ENCODE measurements at regions not wholly inside any gene's neighbourhood (a gene's known extent, or its start where the extent isn't known, plus 50 kb on each side); places are given as distances from the start of the nearest gene placed in this dataset.

DNA sequence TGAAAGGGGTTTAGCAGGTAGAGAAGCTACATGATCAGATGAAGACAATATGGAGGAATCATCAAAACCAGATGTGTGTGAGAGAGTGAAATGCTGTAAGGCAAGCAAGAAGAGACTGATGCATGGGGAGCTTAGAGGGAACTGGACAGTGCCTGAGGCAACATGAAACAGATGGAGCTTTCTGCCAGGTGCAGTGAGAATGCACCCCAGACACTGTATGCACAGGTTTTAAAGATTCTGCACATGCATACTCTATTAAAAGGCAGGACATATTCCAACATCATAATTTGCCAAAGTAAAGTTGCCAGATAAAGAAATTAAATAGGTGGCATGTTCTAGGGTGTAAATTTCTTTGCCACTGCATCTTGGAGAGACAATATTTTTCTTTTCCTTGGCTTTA, 200.1 kb downstream of the AMY1C start:
- Histone ChIP-seq H3K4me1 (no peaks in the 10 kb centered on the region), H3K36me3 (ENCODE audit: low read depth, missing control alignments) (no peaks in the 10 kb centered on the region), H3K9me3 (no peaks in the 10 kb centered on the region), H3K4me3 (no peak overlapping the region), H3K27me3 (no peaks in the 10 kb centered on the region), H3K27ac (no peak overlapping the region)
- intact Hi-C loops (cut with DNase I; ENCODE audit: low total_unique reads) = no loop called here
- DNase-seq = no peak
- no peak for TF ChIP-seq POLR2A (IDR thresholded peaks at IDR 0.05)
- no peak for TF ChIP-seq CTCF (IDR thresholded peaks at IDR 0.05)

DNA sequence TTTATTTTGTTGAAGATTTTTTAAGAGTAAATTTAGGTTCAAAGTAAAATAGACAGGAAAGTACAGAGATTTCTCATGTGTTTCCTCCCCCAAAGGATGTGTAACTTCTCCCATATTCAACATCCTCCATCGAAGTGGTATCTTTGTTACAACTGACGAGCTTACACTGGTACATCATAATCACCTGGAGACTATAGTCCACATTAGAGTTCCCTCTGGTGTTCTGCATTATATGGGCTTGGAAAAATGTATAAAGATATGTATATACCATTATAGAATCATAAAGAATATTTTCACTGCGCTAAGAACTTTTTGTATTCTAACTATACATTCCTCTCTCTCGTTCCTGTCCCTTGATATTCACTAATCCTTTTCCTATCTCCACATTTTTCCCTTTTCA, 203.7 kb downstream of the AMY1C start:
- TF ChIP-seq CTCF (IDR thresholded peaks at IDR 0.05) (no peak), POLR2A (IDR thresholded peaks at IDR 0.05) (no peak)

GRCh38 chr1:103958699-103959098, 209.0 kb downstream of the AMY1C start:
- Histone ChIP-seq H3K27me3 (no peaks in the 10 kb centered on the region), H3K4me1 (no peaks in the 10 kb centered on the region), H3K9me3 (no peaks in the 10 kb centered on the region), H3K27ac (no peak overlapping the region), H3K4me3 (no peak overlapping the region), H3K36me3 (ENCODE audit: low read depth, missing control alignments) (no peaks in the 10 kb centered on the region)
- DNase-seq = no peak
- TF ChIP-seq CTCF (IDR thresholded peaks at IDR 0.05) = no peak
- no peak for TF ChIP-seq POLR2A (IDR thresholded peaks at IDR 0.05)
- intact Hi-C loops (cut with DNase I; ENCODE audit: low total_unique reads) = no loop called here
- 90 to 100% methylated on average over 1 of the region's 1 CpG for WGBS, 2 donors

More for the DNA sequence above, 203.7 kb downstream of the AMY1C start:
- Histone ChIP-seq H3K27me3 (no peaks in the 10 kb centered on the region), H3K27ac (no peak overlapping the region), H3K4me1 (no peaks in the 10 kb centered on the region), H3K36me3 (ENCODE audit: low read depth, missing control alignments) (no peaks in the 10 kb centered on the region), H3K9me3 (no peaks in the 10 kb centered on the region), H3K4me3 (no peak overlapping the region)
- 54 to 56% methylated on average over 4 of the region's 4 CpGs for WGBS, 2 donors
- no peak for DNase-seq
- intact Hi-C loops (cut with DNase I; ENCODE audit: low total_unique reads) = no loop called here

DNA sequence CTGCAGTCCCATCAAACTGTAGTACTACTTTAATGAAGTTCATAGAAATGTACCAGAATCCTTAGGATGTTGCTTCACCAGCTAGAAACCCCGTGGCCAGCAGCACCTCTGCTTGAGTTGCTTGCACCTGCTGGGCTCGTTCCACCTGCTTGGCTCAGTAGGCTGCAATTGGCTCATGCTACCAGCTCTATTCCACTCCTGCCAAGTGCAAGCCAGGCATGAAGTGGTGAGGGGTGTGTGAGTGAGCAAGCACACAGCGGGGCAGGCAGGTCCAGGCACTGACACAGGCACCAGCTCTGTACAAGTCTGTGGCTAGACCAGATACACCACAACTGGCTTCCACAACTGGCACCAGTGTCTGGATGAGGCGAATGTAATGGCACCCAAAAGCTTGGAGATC, 209.9 kb downstream of the AMY1C start:
- no peaks in the 10 kb centered on the region for H3K9me3 ChIP-seq
- 77 to 91% methylated on average over 4 of the region's 4 CpGs for WGBS, 2 donors
- H3K4me1 ChIP-seq = no peaks in the 10 kb centered on the region
- H3K36me3 ChIP-seq (ENCODE audit: low read depth, missing control alignments) = no peaks in the 10 kb centered on the region
- no peaks in the 10 kb centered on the region for H3K27me3 ChIP-seq
- no peak overlapping the region for H3K4me3 ChIP-seq
- no peak for TF ChIP-seq POLR2A (IDR thresholded peaks at IDR 0.05)
- no peak for TF ChIP-seq CTCF (IDR thresholded peaks at IDR 0.05)
- H3K27ac ChIP-seq = no peak overlapping the region
- DNase-seq = no peak
- intact Hi-C loops (cut with DNase I; ENCODE audit: low total_unique reads) = no loop called here

DNA sequence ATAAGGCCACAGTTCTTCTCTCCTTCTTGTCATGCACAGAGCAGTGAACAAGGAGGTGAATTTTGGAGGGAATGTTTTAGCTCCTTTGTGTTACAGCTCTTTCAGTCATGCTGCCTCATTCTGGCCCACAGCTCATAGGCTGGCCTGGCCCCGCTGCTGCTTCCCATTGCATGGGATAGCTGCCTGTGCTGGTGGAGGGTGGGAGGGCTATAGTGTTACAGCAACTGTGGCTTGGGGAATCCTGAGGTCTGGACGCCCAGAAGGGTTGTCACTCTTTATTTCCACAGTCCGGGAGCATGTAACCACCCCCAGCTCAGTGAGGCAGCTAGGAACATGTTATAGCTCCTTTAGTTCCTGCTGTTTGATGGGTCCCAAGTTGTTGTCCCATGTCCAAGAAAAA, 210.3 kb downstream of the AMY1C start:
- H3K27ac ChIP-seq = no peak overlapping the region
- H3K36me3 ChIP-seq (ENCODE audit: low read depth, missing control alignments) = no peaks in the 10 kb centered on the region
- TF ChIP-seq CTCF (IDR thresholded peaks at IDR 0.05) (no peak), POLR2A (IDR thresholded peaks at IDR 0.05) (no peak)
- WGBS, 2 donors = 85 to 89% methylated on average over 3 of the region's 3 CpGs
- no peak overlapping the region for H3K4me3 ChIP-seq
- DNase-seq = no peak
- no peaks in the 10 kb centered on the region for H3K9me3 ChIP-seq
- intact Hi-C loops (cut with DNase I; ENCODE audit: low total_unique reads) = no loop called here
- no peaks in the 10 kb centered on the region for H3K4me1 ChIP-seq
- no peaks in the 10 kb centered on the region for H3K27me3 ChIP-seq

Measured in testis (tissue), 2 donors.